ENCODE measurements at regions not wholly inside any gene's neighbourhood (a gene's known extent, or its start where the extent isn't known, plus 50 kb on each side); places are given as distances from the start of the nearest gene placed in this dataset.
"Not testable (repeated sequence)": the region's sequence is repeated elsewhere in the genome, so short reads cannot be mapped to it uniquely, and the experiment has no call there.

GRCh38 chr5:6321078-6321477, 57.3 kb downstream of the MED10 start:
- DNase-seq: no peak

GRCh38 chr5:6319116-6319515, 59.2 kb downstream of the MED10 start:
- no peak for DNase-seq

GRCh38 chr5:6317116-6317798, 61.1 kb downstream of the MED10 start:
- no peak for DNase-seq

GRCh38 chr5:6315580-6315979, 62.8 kb downstream of the MED10 start:
- no peak for DNase-seq

- DNase-seq: no peak
Measured at GRCh38 chr5:6311568-6312501, 66.5 kb downstream of the MED10 start.

- no peak for DNase-seq
Measured at GRCh38 chr5:6309949-6310348, 68.4 kb downstream of the MED10 start.

GRCh38 chr5:6308683-6309082, 69.7 kb downstream of the MED10 start:
- DNase-seq: no peak

- no peak for DNase-seq
Measured at GRCh38 chr5:6307304-6307703, 71.0 kb downstream of the MED10 start.

- no peak for DNase-seq
Measured at GRCh38 chr5:6305853-6306252, 72.5 kb downstream of the MED10 start.

- DNase-seq: no peak
Measured at GRCh38 chr5:6302684-6303083, 75.7 kb downstream of the MED10 start.

GRCh38 chr5:6302075-6302474, 76.3 kb downstream of the MED10 start:
- no peak for DNase-seq

- no peak for DNase-seq
Measured at GRCh38 chr5:6296524-6296923, 81.8 kb downstream of the MED10 start.

- peak; percentile 67 for DNase-seq
Measured at GRCh38 chr5:6291961-6292360, 86.4 kb downstream of the MED10 start.

GRCh38 chr5:6289239-6289638, 89.1 kb downstream of the MED10 start:
- no peak for DNase-seq

- DNase-seq: no peak
Measured at GRCh38 chr5:6287176-6287575, 91.2 kb downstream of the MED10 start.

- DNase-seq: no peak
Measured at GRCh38 chr5:6286404-6286803, 91.9 kb downstream of the MED10 start.

- not testable (repeated sequence) for DNase-seq
Measured at GRCh38 chr5:6284491-6284890, 93.9 kb downstream of the MED10 start.

GRCh38 chr5:6282352-6282751, 96.0 kb downstream of the MED10 start:
- DNase-seq: no peak

GRCh38 chr5:6281818-6282217, 96.5 kb downstream of the MED10 start:
- no peak for DNase-seq

GRCh38 chr5:6280425-6281100, 97.8 kb downstream of the MED10 start:
- no peak for DNase-seq

GRCh38 chr5:6279607-6280006, 98.7 kb downstream of the MED10 start:
- DNase-seq: no peak

- no peak for DNase-seq
Measured at GRCh38 chr5:6274846-6275543, 103.4 kb downstream of the MED10 start.

- no peak for DNase-seq
Measured at GRCh38 chr5:6273749-6274148, 104.6 kb downstream of the MED10 start.
